Right lobe of liver (tissue), 4 donors: ENCODE measurements at regions not wholly inside any gene's neighbourhood (a gene's known extent, or its start where the extent isn't known, plus 50 kb on each side); places are given as distances from the start of the nearest gene placed in this dataset.

Experiments used
- CTCF ChIP-seq, 4 donors: fragments of 200-600 bp in 3 of 4; fragments of 450-650 bp in 1 of 4; IDR thresholded peaks; one replicate each; pipeline versions ENCODE4 v1.5.1 to v1.8.0; 2016 to 2022; ENCODE audit warnings: antibody characterized with exemption in 4 of 4, mild to moderate bottlenecking in 2 of 4
- POLR2A ChIP-seq: fragments of 450-650 bp; IDR thresholded peaks from one replicate; pipeline ENCODE4 v1.6.1; 2017; ENCODE audit warnings: antibody characterized with exemption, mild to moderate bottlenecking
- donor health status: DM: no; HTN: no; CAD: no.
- donor health status: DM: no; HTN: no; CAD: no.
- donor health status: DM: no; HTN: yes; CAD: no.

GRCh38 chr15:61401903-61402698 lies 173.0 kb upstream of the RORA start:
- no peak for TF ChIP-seq CTCF (IDR thresholded peaks at IDR 0.05)
- TF ChIP-seq POLR2A, result peak; percentile 38
